HG02763 (cell line): ENCODE measurements at regions not wholly inside any gene's neighbourhood (a gene's known extent, or its start where the extent isn't known, plus 50 kb on each side); places are given as distances from the start of the nearest gene placed in this dataset.
A peak's percentile ranks its signal among the peaks of the same experiment; 100 is the strongest.

ENCODE experiments used
- ATAC-seq: cut with Tn5 transposase; IDR thresholded peaks from one replicate; pipeline ENCODE4 v1.9.1; 2021; ENCODE audit warnings: mild to moderate bottlenecking, moderate library complexity; ENCODE audit not compliant: unreplicated experiment

DNA sequence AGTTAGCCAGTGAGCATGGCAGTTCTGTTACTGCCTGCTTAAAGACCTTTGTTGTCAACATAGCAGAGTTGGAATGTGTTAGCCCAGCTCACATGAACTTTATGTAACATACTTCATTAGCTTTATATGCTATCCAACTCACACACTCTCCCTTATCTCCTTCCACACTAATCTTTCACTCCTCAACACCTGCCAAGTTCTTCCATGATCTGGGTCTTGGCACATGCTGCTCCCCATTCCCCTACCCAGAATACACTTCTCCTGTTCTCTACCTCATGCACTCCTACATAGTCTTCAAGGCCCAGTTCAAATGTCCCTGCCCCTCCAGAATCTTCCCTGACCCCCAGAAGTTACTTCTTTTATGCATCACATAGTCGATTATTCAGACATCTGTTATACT is 179.3 kb downstream of the KATNAL1 start:
- no peak for ATAC-seq

- ATAC-seq: no peak
These were observed 180.4 kb downstream of the KATNAL1 start for GRCh38 chr13:30126903-30127428.

DNA sequence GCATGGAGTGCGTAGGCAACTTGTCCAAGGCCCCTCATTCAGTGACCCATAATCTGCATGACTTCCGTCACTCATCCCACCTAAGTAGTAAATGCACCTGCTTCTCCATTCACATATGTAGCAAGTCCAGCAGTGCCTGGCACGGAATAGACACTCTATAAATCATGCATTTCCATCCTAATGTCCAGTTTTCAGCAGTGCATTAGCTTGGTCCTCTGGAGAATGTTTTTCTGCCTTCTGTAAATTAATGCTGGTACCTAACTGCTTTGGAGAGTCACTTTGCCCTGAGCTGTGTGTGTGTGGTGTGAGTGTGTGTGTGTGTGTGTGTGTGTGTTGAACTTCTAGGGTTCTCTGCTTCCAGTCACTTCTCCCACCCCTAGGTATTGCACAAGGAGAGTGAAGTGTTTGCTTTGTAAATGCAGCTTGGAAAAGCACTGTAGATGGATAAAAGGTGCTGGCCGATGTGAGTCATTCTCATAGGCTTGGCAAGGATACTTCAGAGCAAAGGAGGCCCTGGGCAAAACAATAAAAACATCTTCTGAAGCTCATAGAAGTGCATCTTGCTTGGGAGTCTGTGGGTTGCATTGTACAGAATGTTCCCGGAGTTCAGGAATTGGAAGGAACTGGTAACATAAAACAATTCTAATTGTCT is 181.8 kb downstream of the KATNAL1 start:
- no peak for ATAC-seq

DNA sequence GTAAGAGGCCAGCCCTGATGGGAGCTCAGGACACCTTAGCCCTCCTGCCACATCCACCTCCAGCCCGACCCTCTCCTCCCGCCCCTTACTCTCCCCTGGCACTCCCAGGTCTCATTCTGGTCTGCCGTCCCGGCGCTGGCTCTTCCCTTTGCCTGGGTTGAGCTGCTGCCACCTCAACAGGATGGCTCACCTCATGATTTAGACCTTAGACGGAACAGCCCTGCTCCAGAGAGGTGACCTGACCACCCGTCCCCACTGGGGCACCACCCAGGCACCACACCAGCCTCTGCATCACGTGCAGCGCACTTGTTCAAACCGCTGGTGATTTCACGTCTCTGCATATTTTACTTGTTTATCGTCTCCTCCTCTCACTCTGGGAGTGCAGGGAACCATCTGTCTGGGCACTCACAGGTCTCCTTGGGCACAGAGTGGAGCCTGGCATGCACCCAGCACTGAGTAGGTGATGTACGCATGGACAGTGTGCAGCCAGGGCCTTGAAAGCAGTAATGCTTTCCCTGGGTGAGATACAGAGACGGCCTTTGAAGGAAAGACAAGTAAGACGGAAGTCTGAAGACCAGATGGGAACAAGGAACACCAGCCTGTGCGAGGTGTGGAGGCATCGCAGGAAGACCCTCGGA is 183.1 kb downstream of the KATNAL1 start:
- no peak for ATAC-seq

GRCh38 chr13:30123575-30123974 is 183.8 kb downstream of the KATNAL1 start:
- ATAC-seq: no peak

DNA sequence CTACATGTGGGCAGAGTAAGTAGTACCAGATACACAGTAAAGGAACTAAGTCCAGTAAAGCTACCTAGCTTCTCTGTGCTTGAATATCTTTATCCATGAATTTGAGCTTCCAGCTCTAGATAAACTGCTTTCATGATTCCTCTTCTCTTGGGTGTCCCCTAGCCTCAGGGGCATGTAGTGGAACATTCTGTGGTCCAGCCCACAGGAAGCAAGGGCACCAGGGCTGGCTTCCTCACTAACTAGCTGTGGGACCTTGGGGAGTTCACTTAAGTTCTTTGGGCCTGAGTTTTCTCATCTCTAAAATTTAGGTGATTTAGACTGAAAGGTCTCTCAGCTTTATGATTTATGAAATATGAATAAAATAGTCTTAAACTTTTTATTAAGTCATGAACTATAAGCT is 185.7 kb downstream of the KATNAL1 start:
- no peak for ATAC-seq

- no peak for ATAC-seq
These were observed 186.1 kb downstream of the KATNAL1 start for GRCh38 chr13:30121244-30121643.

- ATAC-seq: no peak
These were observed 187.1 kb downstream of the KATNAL1 start for GRCh38 chr13:30120133-30120822.

DNA sequence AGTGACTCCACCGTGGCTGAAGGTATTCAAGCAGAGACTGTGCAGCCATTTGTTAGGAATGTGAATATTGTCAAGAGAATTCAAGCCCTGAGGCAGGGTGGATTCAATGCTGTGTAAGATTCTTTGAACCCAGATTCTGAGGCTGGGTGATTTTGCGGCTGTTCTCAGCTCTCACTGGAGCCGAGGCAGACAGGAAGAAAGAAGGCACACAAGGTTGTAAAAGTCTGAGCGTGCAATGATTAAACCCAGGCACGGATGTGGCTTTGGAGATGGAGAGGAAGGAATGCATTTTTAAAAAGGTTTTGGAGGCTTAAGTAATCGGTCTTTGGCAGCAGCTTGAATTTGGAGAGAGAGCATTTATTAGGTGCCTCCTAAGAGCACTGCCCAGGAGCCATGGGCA is 187.9 kb downstream of the KATNAL1 start:
- no peak for ATAC-seq

GRCh38 chr13:30116379-30116778 is 191.0 kb downstream of the KATNAL1 start:
- no peak for ATAC-seq

- ATAC-seq: no peak
These were observed 192.1 kb downstream of the KATNAL1 start for GRCh38 chr13:30115257-30115600.

DNA sequence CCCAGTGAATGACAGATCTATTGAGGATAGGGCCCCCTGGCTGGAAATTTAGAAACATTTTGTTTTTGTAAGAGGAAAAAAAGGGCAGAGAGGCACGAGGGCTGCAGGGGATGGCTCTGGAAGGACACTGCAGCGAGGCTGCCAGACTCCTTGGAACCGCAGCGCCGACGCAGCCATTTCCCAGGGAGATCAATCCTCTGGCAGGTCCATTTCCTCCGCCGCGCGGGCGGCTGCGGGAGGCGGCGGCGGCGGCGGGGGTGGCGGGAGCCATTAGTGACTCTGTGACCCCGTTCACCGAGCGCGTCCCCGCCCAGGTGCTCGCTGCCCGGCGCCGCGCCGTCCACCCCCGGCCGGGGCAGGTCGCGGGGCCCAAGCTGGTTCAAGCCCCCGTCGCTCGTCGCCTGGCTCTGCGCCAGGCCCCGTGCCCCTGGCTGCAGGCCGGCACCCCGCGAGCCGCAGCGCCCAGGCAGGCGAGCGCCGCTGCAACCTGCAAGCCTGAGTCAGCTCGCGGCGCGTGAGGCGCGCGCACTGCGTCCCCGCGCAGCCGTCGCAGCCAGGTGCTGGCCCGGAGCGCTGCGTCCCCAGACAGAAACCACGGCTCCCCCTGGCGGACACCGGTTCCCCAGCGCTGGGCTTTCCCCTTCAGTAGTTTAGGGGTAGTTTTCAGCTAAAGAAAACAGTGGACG is 192.6 kb downstream of the KATNAL1 start:
- peak; percentile 84 for ATAC-seq

DNA sequence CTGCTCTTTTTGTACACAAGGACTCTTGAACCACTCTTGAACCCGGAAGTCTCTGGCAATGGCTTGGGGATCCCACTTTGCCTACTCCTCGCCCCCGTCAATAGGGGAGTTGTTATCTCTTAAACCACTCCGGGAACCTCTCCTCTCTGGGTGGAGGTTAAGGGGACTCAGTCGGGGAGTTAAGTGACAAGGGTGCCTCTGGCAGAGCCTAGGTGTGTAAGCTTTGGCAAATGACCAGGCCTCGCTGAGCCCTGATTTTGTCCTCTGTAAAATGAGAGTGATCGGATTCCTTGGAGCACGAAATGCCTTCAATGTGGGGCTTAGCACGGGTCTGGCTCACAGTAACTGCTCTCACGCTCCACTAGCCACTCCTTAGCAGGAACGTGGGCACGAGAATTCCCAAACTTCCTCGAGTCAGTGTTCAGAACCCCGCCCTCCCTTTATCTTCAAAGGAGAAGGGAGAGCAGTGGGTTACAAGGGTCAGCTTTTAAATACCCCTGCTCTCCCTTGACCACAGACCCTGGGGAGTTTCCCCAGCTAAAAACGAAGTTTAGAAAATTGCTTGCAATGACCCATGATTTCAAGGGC is 193.3 kb downstream of the KATNAL1 start:
- no peak for ATAC-seq

DNA sequence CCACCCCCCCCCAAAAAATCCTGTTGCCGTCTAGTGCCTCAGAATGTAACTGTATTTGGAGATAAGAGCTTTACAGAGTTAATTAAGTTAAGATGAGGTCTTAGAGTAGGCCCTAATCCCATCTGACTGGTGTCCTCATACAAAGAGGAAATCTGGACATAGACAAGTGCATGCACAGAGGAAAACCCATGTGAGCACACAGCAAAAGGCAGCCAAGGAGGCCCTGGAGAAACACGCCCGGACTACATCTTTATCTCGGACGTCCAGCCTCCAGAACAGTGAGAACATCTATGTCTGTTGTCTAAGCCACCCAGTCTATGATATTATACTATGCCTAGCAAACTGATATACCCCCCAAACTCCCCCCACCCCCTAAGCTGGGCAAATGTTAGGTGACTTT is 193.8 kb downstream of the KATNAL1 start:
- no peak for ATAC-seq

GRCh38 chr13:30112602-30113435 is 194.5 kb downstream of the KATNAL1 start:
- ATAC-seq: peak; percentile 44

GRCh38 chr13:30111810-30112209 is 195.5 kb downstream of the KATNAL1 start:
- no peak for ATAC-seq

- no peak for ATAC-seq
These were observed 196.9 kb downstream of the KATNAL1 start for GRCh38 chr13:30110301-30111070.

GRCh38 chr13:30109471-30110135 is 197.7 kb downstream of the KATNAL1 start:
- ATAC-seq: no peak

- no peak for ATAC-seq
These were observed 198.5 kb downstream of the KATNAL1 start for GRCh38 chr13:30108913-30109237.
